HG02642 (cell line): ENCODE measurements at regions not wholly inside any gene's neighbourhood (a gene's known extent, or its start where the extent isn't known, plus 50 kb on each side); places are given as distances from the start of the nearest gene placed in this dataset.

Experiments used
- ATAC-seq: cut with Tn5 transposase; IDR thresholded peaks from one replicate; pipeline ENCODE4 v1.9.1; 2021; ENCODE audit warnings: mild to moderate bottlenecking; ENCODE audit not compliant: unreplicated experiment, poor library complexity

DNA sequence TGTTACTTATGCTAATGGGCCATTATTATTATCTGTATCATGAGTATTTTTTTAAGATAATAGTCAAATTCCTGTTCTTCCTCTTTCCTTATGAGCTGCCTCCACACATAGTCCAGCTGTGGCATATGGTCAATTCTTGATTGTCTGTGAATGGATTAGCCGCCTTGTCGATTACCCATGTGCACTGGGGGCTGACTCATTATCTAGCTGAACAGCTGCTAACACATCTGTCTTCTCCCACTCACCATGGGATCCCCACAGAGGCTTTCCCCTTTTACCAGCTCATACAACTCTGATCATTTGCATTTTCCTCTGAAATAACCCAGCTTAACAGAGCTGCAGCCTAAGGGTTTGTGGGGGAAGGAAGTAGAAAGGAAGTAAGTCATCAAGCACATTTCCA, 915.0 kb downstream of the CDH11 start:
- ATAC-seq: no peak

DNA sequence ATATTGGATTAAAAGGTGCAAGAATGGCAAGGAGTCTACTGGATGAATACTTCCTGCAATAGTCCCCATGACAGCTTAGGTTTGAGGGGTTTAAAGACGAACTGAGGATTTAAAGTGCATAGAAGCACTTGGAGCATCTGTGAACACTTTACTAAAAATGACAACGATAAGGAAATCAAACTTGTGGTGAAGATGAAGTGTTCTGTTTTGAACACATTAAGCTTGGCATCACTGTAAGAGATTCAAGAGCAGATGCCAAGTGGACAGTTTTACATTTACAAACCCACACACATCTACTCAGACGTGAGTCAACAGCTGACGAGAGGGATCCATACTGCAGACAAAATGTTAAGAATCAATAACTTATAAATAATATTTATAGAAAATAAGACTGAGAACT, 918.7 kb downstream of the CDH11 start:
- ATAC-seq: no peak

DNA sequence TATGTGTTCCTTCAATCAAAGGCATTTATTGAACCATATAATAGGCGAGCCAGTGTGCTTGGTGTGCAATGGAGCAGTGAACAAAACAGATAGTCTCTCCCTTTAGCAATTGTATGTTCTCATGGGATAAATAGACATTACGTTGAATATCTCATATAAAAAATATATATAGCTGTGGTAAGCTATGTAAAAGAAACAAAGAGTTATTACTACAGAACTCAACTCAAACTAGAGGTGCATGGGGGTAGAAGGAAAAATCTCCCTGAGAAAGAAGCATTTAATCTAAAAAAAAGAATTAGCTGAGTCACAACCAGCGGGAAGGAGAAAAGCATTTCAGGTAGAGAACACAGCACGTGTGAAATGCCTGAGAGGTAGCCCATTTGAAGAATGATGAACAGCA, 919.3 kb downstream of the CDH11 start:
- ATAC-seq: no peak

DNA sequence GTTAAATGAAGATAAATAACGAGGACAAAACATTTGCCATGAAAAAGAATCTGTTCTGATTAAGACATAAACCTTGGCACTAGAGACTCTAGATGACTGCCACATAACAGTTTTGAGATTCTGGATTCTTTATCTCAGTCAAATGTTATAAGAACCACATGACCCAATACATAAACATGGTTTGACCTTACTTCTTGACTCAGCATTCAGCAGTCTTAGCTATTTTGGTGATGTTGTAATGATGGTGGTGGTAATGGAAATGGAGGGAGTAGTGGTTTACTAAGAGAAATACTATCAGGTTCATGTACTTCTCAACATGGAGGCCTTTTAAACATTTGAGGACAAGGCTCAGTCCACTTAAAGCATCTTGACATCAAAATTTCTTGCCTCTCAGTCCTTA, 925.4 kb downstream of the CDH11 start:
- no peak for ATAC-seq

DNA sequence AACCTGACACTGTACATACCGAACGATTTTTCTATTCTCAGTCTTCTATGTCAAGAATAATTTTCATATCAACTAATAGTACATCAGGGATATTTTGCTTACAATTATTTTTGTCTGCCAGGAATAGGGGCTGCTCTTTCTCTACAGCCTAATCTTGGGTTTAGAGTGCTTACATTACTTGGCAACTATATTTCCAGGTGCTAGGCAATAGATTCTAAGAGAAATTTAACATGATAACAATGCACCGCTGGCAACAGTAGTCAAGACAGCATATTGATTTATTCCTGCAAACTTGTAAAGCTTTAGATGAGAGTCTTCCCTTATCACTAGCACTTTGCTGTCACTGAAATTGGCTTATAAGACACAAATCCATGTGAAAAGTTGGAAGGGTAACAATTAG, 935.9 kb downstream of the CDH11 start:
- ATAC-seq: no peak

DNA sequence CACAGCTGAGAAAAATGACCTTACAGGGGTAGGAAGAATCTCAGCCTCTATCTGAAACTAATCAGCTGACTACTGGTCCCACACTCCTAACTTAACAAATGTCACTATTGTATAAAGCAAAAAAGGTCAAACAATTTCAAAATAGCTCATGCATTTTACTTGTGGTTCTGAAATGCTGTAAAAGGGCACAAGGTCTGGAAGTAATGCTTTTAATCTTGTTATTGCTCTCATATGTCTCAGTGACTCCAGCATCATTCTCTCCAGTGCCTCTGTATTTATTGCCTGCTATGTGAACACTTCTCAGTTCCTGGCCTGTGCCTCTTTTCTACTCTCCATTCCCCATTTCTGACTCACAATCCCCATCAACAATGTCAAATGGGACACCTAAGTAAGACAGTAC, 937.7 kb downstream of the CDH11 start:
- no peak for ATAC-seq

DNA sequence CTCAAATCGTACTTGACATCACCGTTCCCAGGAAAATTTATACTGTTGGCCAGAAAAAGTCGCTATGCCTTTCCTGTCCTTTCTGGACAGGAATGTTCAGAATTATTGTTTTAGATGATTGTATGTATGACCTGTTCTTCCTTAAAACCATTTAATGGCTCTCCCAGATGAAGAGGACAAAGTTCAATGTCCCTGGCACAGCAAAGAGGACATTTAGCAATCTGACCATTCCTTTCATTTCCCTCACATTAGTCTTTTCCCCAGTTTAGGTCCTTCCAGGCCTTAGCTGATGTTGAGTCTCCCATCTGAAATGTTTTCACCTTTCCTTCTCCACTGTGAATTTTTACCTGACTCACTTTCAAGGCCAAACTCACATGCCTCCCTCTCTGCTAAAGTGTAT, 938.9 kb downstream of the CDH11 start:
- no peak for ATAC-seq

DNA sequence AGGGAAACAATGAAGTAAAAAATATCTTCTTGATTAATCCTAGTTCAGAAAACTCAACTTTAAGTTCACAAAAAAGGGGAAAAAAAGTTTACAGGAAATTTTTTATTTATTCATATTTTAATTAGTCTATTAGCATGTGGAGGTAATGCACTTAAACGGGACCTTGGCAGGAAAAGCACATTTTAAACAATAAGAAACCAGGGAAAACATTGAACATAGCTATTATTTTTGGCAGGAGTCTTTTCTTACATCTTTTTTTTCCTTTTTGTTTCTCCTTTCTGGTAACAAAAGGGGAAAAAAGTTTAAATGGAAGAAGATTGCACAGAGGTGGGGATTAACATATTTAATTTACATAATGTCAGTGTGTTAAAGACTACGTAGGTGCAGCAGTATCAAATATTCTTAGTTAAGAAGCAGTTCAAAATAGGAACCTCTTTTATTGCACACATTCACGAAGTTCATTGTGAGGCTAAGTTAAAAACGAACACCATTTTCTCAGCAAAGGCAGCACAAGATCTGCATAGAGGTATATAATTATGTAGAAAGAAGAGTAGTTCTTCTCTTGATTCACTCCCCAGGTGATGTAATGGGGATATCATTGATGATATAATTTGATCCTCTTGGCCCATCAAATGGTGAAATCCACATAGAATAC, 940.5 kb downstream of the CDH11 start:
- ATAC-seq: no peak

DNA sequence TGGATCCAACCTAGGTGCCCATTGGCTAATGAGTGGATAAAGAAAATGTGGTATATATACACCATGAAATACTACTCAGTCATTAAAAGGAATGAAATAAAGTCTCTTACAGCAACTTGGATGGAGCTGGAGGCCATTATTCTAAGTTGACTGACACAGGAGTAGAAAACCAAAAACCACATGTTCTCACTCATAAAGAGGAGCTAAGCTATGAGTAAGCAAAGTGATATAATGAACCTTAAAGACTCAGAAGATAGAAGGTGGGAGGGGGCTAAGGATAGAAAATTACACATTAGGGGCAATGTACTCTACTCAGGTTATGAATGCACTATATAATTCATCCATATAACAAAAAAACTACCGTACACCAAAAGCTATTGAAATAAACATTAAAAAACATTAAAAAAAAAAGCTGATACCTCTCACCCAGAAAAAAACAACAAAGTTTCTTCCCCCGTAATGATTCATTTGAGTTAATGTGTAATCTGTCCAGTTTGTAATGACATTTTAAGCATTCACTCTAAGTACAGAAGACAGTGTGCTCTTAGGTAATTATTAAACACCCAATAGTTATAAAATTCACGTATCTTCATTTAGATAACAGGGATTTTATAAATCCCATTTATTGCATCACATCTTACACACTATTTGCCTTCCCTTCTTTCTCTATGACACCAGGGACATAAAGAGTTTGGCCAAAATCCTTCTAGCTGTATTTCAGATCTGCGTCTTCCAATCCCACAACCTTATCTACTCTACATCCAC, 941.5 kb downstream of the CDH11 start:
- ATAC-seq: no peak

DNA sequence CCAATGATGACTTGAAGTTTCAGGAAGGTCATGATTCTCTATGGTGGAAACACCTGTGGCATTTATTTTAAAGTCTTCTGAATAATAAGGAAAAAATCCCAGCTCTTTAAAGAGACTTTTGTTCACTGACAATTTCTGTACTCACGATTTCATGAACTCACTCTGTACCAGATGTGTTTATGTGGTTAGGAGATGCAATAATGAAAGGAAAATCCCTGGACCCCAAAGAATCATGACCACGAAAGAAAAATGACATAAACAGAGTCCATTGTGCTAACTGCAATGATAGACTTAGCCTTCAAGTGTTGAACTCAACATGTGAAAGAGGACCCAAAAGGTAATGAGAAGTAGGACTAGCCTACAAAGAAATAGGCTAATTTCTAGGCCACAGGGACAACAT, 947.5 kb downstream of the CDH11 start:
- ATAC-seq: no peak

DNA sequence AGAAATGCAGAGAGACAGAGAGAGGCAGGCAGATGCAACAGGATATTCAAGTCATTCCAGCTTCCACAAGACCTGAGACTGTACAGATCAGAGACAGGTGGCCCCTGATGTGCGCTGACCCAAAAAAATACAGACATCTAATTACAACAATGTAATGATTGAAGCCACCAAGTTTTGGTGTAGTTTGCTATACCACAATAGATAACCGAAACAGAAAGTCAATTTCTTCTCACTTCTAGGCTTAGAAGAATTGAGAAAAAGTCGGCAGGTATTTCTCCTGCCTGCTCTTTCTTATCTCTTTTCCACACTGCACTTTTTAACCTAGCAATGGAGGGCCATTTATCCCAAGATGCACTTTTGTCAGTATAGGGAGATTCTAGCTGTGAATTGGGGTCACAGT, 949.2 kb downstream of the CDH11 start:
- ATAC-seq: no peak

DNA sequence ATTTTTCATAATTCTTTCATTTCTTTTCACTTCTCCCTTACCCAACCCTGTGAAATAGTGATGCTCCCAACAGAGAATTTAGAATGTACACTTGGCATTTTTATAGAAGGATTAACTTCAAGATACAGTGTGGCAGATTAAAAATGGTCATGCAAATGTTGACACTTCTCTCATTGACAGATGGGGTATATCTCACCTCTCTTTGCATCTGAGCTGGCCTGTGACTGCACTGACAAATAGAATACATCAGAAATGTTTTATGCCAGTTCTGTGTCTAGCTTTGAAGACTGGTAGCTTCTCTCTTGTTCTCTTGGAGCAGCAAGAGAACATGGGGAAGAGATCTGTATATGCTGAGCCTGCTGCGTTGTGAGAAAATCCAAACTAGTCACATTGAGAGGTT, 949.6 kb downstream of the CDH11 start:
- ATAC-seq: no peak

DNA sequence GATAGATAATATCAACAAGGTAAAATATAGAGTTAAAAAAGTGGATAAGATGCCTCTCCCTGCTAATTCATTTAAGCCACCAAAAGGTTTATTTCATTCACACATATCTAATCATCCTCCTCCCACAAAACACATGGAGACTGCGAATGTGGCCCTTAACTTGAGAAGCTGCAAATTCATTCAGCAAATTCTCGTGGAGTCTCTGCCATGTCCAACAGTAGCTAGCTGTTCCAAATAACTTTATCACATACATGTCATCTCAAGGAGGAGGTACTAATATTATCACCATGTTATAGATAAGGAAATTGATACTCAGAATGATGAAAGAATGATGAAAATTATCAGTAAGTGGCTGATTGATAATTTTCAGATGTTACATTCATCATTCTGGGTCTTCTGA, 950.2 kb downstream of the CDH11 start:
- no peak for ATAC-seq

DNA sequence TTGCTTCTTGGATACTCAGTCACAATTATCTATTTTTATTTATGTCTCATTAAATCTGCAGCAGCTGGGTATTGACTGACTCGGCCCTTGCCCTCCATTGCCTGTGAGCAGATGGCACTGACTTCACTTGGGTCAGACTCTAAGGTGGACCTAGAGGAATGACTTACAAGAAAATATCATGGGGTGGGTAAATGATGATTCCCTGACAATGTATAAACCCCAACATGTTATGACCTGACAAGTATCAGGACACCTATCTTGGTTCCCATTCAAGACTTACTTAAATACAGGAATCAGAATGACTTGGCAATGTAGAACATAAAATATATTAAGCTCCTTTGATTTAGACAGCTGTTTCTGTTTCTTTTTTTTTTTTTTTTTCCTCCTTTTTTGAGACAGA, 953.5 kb downstream of the CDH11 start:
- no peak for ATAC-seq

DNA sequence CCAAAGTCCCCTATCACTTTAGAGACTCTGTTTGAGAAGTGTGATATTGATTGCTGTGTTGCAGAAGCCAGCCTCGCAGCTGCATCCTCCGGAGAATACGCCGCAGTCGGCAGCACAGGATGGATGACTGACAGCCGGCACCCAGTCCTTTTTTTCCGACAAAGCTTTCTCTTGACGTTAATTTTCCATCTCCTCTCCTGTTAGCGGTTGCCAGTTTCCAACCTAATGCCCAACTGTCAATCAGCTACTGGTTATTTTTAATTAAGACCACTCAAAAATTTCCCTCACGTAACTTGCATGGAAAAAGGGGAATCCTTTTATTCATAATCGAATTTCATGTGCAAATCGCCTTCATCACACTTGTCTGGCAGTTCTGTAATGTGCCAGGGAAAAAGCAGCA, 953.9 kb downstream of the CDH11 start:
- ATAC-seq: no peak

DNA sequence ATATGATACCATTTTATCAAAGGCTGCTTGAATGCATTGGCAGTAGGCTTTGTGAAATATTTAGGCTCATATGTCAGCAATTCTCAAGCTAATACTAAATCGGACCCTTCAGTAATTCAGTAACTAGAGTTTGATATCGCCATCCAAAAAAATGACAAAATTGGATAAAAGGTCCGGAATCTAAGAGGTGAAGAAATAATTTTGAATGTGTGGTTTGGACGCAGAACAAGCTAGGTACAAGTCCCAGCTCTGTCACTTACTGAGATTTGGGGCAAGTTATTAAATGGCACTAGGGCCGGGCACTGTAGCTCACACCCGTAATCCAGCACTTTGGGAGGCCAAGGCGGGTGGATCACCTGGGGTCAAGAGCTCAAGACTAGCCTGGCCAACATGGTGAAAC, 956.5 kb downstream of the CDH11 start:
- ATAC-seq: no peak

DNA sequence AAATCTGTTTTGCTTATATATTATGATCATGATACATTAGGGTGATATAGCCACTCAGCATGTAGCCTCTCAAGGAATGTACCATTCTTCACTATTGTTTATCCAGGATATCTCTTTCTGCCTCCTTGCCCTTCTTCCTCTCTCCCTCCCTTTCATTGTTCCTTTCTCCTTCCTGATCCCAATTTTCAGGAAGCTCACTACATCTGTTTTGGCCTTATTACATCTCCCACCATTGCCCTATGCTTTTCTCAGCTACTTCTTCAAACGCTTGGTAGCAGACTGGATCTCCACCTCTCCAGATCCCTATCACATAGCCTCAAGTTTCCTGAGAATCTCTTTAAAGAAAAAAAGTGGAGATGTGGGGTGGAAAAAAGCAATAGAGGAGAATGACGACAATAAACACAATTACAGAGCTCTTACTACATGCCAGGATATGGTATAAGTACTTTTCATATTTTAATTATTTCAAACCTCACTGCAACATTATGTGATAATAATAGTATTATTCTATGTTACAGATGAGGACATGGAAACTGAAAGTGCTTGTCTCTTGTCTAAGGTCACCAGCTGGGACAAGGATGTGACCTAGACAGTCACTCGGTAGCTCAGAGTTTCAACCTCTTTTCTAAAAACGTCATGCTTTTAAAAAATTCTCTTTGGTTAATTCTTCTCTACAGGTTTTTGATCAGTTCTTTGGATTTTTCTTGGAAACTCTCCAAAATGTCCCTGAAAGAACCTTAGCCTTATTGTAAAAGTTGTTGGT, 959.1 kb downstream of the CDH11 start:
- ATAC-seq: no peak

DNA sequence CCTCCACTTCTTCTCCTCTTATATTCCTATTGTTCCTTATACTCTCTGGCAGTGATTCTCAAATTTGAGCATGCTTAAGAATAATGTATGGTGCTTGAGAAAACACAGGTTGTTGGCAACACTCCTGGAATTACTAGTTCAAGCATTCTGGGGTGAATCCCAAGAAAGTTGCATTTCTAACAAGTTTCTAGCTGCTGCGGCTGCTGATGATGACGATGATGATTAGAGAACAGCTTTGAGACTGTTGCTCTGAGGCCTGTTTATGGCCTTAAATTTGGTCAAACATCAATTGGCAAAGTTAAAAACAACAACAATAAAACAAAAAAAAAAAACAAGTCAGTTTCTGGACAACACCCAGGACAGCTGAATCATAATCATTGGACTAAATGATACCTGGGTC, 961.9 kb downstream of the CDH11 start:
- ATAC-seq: no peak

DNA sequence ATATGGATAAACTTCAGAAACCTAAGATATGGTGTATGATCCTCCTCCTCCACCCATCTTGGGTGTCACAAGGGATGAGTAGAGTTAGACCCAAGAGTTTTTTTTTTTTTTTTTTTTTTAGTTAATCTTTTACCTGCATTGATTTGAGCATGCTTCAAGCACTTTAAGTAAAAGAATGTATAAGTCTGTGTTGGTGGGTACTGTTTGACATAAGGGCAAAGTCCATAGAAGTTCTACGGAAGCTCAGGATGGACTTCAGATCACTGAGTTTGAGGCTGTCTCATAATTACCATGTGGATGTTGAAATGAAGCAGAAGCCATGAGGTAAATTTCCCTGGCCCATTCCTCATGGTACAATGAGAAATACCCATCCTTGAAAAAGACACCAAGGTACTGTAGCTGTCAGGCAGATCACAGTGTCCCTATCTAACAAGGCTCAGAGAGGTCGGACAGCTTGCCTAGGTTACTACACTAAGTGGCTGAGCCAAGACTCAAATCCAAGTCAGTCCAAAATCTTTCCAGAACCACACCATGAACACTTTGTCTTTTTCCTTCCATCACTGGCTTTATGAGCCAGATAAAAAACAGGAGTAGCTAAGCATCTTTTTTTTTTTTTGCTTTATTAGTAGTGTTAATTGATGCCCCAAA, 962.8 kb downstream of the CDH11 start:
- ATAC-seq: no peak

DNA sequence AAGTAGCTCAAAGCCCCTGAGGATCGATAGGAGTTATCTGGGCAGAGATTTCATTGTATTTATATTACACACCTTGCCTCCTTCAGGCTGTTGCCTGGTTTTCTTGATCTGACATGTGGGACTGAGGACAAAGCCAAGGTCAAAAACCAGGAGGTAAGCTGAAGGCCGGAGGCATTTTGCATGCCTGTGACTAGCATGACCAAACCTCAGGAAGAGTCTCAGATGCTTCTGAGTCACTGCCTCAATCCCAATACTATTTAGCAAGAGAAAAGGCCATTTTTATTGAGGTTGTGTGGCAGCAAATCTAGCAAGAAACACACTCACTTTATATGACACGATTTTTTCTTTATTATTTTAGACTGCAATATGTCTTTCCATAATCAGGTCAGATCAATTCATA, 968.1 kb downstream of the CDH11 start:
- ATAC-seq: no peak
